Right lobe of liver (tissue), 4 donors: ENCODE measurements at regions not wholly inside any gene's neighbourhood (a gene's known extent, or its start where the extent isn't known, plus 50 kb on each side); places are given as distances from the start of the nearest gene placed in this dataset.

Experiments used
- POLR2A ChIP-seq: fragments of 450-650 bp; IDR thresholded peaks from one replicate; pipeline ENCODE4 v1.6.1; 2017; ENCODE audit warnings: antibody characterized with exemption, mild to moderate bottlenecking
- TF ChIP-seq, protein P1 (sequence below), 4 donors: fragments of 200-600 bp in 3 of 4; fragments of 450-650 bp in 1 of 4; IDR thresholded peaks; one replicate each; pipeline versions ENCODE4 v1.5.1 to v1.8.0; 2016 to 2022; ENCODE audit warnings: antibody characterized with exemption in 4 of 4, mild to moderate bottlenecking in 2 of 4
- donor health status: DM: no; HTN: no; CAD: no.
- donor health status: DM: no; HTN: no; CAD: no.
- donor health status: DM: no; HTN: yes; CAD: no.

DNA sequence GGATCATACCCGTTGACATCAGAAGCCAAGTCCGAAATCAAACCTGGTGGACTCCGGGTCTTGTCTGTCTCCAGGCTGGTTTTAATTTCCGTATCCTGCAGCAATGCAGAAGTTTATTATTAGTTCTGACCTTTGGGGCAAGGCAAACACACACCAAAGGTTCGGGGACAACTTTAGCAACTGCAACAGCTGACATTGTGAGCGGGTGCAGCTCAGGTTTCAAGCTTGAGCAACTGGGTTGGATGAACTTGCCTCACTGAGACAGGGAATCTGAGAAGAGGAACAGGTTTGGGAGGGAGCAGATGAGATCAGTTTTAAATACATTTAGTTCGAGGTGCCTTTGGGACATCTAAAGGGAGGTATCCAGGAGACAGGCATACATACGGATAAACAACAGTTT lies 110.7 kb downstream of the GNL3L start:
- TF ChIP-seq, protein P1, sequence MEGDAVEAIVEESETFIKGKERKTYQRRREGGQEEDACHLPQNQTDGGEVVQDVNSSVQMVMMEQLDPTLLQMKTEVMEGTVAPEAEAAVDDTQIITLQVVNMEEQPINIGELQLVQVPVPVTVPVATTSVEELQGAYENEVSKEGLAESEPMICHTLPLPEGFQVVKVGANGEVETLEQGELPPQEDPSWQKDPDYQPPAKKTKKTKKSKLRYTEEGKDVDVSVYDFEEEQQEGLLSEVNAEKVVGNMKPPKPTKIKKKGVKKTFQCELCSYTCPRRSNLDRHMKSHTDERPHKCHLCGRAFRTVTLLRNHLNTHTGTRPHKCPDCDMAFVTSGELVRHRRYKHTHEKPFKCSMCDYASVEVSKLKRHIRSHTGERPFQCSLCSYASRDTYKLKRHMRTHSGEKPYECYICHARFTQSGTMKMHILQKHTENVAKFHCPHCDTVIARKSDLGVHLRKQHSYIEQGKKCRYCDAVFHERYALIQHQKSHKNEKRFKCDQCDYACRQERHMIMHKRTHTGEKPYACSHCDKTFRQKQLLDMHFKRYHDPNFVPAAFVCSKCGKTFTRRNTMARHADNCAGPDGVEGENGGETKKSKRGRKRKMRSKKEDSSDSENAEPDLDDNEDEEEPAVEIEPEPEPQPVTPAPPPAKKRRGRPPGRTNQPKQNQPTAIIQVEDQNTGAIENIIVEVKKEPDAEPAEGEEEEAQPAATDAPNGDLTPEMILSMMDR (IDR thresholded peaks at IDR 0.05) = no peak
- TF ChIP-seq POLR2A = no peak
